ENCODE measurements at regions not wholly inside any gene's neighbourhood (a gene's known extent, or its start where the extent isn't known, plus 50 kb on each side); places are given as distances from the start of the nearest gene placed in this dataset.
"Not testable (repeated sequence)": the region's sequence is repeated elsewhere in the genome, so short reads cannot be mapped to it uniquely, and the experiment has no call there.

- DNase-seq = no peak
These were observed 76.6 kb upstream of the XPA start for GRCh38 chr9:97773723-97774122.

- no peak for DNase-seq
These were observed 77.5 kb upstream of the XPA start for GRCh38 chr9:97774673-97775072.

GRCh38 chr9:97778740-97779139 lies 74.3 kb upstream of the FOXE1 start:
- DNase-seq = not testable (repeated sequence)

GRCh38 chr9:97779608-97780007 lies 73.4 kb upstream of the FOXE1 start:
- no peak for DNase-seq

- DNase-seq = no peak
These were observed 71.1 kb upstream of the FOXE1 start for GRCh38 chr9:97781902-97782301.

GRCh38 chr9:97786341-97786740 lies 66.7 kb upstream of the FOXE1 start:
- DNase-seq = no peak

GRCh38 chr9:97787551-97787950 lies 65.5 kb upstream of the FOXE1 start:
- no peak for DNase-seq

- no peak for DNase-seq
These were observed 64.0 kb upstream of the FOXE1 start for GRCh38 chr9:97788763-97789663.

- no peak for DNase-seq
These were observed 62.5 kb upstream of the FOXE1 start for GRCh38 chr9:97790542-97790941.

- DNase-seq = no peak
These were observed 61.5 kb upstream of the FOXE1 start for GRCh38 chr9:97791542-97791941.

- no peak for DNase-seq
These were observed 60.0 kb upstream of the FOXE1 start for GRCh38 chr9:97793067-97793466.

- no peak for DNase-seq
These were observed 58.4 kb upstream of the FOXE1 start for GRCh38 chr9:97794666-97795065.

GRCh38 chr9:97796176-97796575 lies 56.9 kb upstream of the FOXE1 start:
- not testable (repeated sequence) for DNase-seq

GRCh38 chr9:97801180-97801579 lies 51.8 kb upstream of the FOXE1 start:
- no peak for DNase-seq

GRCh38 chr9:97802276-97802675 lies 50.8 kb upstream of the FOXE1 start:
- DNase-seq = no peak

GRCh38 chr9:97803167-97804058 lies 49.6 kb upstream of the FOXE1 start:
- peak; percentile 69 for DNase-seq

All from T-helper 9 cell (primary cell).